ENCODE measurements at regions not wholly inside any gene's neighbourhood (a gene's known extent, or its start where the extent isn't known, plus 50 kb on each side); places are given as distances from the start of the nearest gene placed in this dataset.
A peak's percentile ranks its signal among the peaks of the same experiment; 100 is the strongest.
"Not testable (repeated sequence)": the region's sequence is repeated elsewhere in the genome, so short reads cannot be mapped to it uniquely, and the experiment has no call there.

- Mint-ChIP-seq H3K9me3 (no peaks in the 10 kb centered on the region), H3K4me1 (ENCODE audit: low read depth) (no peaks in the 10 kb centered on the region), H3K27ac (no peak overlapping the region), H3K4me3 (no peak overlapping the region), H3K36me3 (ENCODE audit: low read depth) (no peaks in the 10 kb centered on the region), H3K27me3 (peaks cover 15% of the 10 kb centered on the region)
- ChIA-PET POLR2A (no interaction called here), CTCF (interaction anchor here (0.7 to 20.7 kb wide), 48 partner anchors 10 to 482 kb away, joined by 3 to 409 read pairs (median 4); no protein-coding TSS in a partner anchor)
- intact Hi-C loops (cut with micrococcal nuclease): loop anchor here (5.0 kb wide), 1 partner anchor 86 kb away; the partner anchor contains the start of gene ADRB2
- DNase-seq: no peak
- peak; percentile 55 for ATAC-seq
- TF ChIP-seq CTCF (IDR thresholded peaks at IDR 0.05): peak; percentile 76
Measured at GRCh38 chr5:148740966-148741742, 85.3 kb upstream of the ADRB2 start.

GRCh38 chr5:148741766-148742165, 84.6 kb upstream of the ADRB2 start:
- H3K36me3 Mint-ChIP-seq (ENCODE audit: low read depth); ATAC-seq; H3K9me3 Mint-ChIP-seq; DNase-seq; H3K27ac Mint-ChIP-seq; H3K4me3 Mint-ChIP-seq; POLR2A ChIA-PET; H3K4me1 Mint-ChIP-seq (ENCODE audit: low read depth): not testable (repeated sequence)
- intact Hi-C loops (cut with micrococcal nuclease): loop anchor here (5.0 kb wide), 1 partner anchor 86 kb away; the partner anchor contains the start of gene ADRB2
- CTCF ChIA-PET: interaction anchor here (0.8 to 20.7 kb wide), 45 partner anchors 10 to 482 kb away, joined by 3 to 409 read pairs (median 4); no protein-coding TSS in a partner anchor
- peaks cover 11% of the 10 kb centered on the region for H3K27me3 Mint-ChIP-seq

- DNase-seq; H3K36me3 Mint-ChIP-seq (ENCODE audit: low read depth); ATAC-seq; H3K4me1 Mint-ChIP-seq (ENCODE audit: low read depth); POLR2A ChIA-PET; H3K27ac Mint-ChIP-seq; H3K4me3 Mint-ChIP-seq; H3K9me3 Mint-ChIP-seq; H3K27me3 Mint-ChIP-seq: not testable (repeated sequence)
- CTCF ChIA-PET: interaction anchor here (1.2 to 20.7 kb wide), 4 partner anchors 11 to 287 kb away, joined by 4 to 409 read pairs (median 6); no protein-coding TSS in a partner anchor
- intact Hi-C loops (cut with micrococcal nuclease): loop anchor here (5.0 kb wide), 1 partner anchor 83 kb away; the partner anchor contains the start of gene ADRB2
Measured at GRCh38 chr5:148744380-148744779, 82.0 kb upstream of the ADRB2 start.

- ATAC-seq (no peak), DNase-seq (no peak)
- intact Hi-C loops (cut with micrococcal nuclease): no loop called here
- no peaks in the 10 kb centered on the region for H3K27me3 Mint-ChIP-seq
- no peaks in the 10 kb centered on the region for H3K9me3 Mint-ChIP-seq
- no peaks in the 10 kb centered on the region for H3K36me3 Mint-ChIP-seq (ENCODE audit: low read depth)
- H3K4me3 Mint-ChIP-seq: no peak overlapping the region
- CTCF ChIA-PET: interaction anchor here (0.6 to 20.7 kb wide), 9 partner anchors 9 to 368 kb away, joined by 3 to 409 read pairs (median 3); no protein-coding TSS in a partner anchor
- no peak overlapping the region for H3K27ac Mint-ChIP-seq
- no peaks in the 10 kb centered on the region for H3K4me1 Mint-ChIP-seq (ENCODE audit: low read depth)
- POLR2A ChIA-PET: no interaction called here
- TF ChIP-seq CTCF (IDR thresholded peaks at IDR 0.05): no peak
Measured at GRCh38 chr5:148746826-148747535, 79.4 kb upstream of the ADRB2 start.

- H3K4me3 Mint-ChIP-seq: no peak overlapping the region
Measured at GRCh38 chr5:148747536-148747906, 78.9 kb upstream of the ADRB2 start.

More at GRCh38 chr5:148747536-148747906, 78.9 kb upstream of the ADRB2 start:
- H3K9me3 Mint-ChIP-seq: no peaks in the 10 kb centered on the region
- ChIA-PET POLR2A (no interaction called here), CTCF (interaction anchor here (0.9 to 20.7 kb wide), 7 partner anchors 9 to 367 kb away, joined by 3 to 409 read pairs (median 4); no protein-coding TSS in a partner anchor)
- DNase-seq (no peak), ATAC-seq (no peak)
- H3K4me1 Mint-ChIP-seq (ENCODE audit: low read depth): no peaks in the 10 kb centered on the region
- H3K36me3 Mint-ChIP-seq (ENCODE audit: low read depth): no peaks in the 10 kb centered on the region
- intact Hi-C loops (cut with micrococcal nuclease): no loop called here
- no peak overlapping the region for H3K27ac Mint-ChIP-seq
- no peak for TF ChIP-seq CTCF (IDR thresholded peaks at IDR 0.05)
- no peaks in the 10 kb centered on the region for H3K27me3 Mint-ChIP-seq
